ENCODE measurements at regions not wholly inside any gene's neighbourhood (a gene's known extent, or its start where the extent isn't known, plus 50 kb on each side); places are given as distances from the start of the nearest gene placed in this dataset.

- FAIRE-seq (no peak), DNase-seq (no peak)
- H3K27me3 ChIP-seq (ENCODE audit: control insufficient read depth in 3 of 3, insufficient read depth in 3 of 3, low read length in 3 of 3): no peaks in the 10 kb centered on the region
- no peaks in the 10 kb centered on the region for H3K36me3 ChIP-seq (ENCODE audit: control insufficient read depth in 3 of 3, insufficient read depth in 2 of 3, low read depth in 1 of 3, low read length in 3 of 3)
- H3K4me3 ChIP-seq (ENCODE audit: low read depth in 1 of 3, low read length in 3 of 3): no peak overlapping the region
- no peak overlapping the region for H3K27ac ChIP-seq (ENCODE audit: low read depth in 1 of 3, low read length in 2 of 3)
- no peaks in the 10 kb centered on the region for H3K9me3 ChIP-seq (ENCODE audit: control insufficient read depth in 2 of 2, insufficient read depth in 1 of 2, low read depth in 1 of 2, low read length in 1 of 2)
- WGBS, 3 donors: 85 to 93% (median 91%) methylated on average over 2 of the region's 2 CpGs
- no peaks in the 10 kb centered on the region for H3K4me1 ChIP-seq (ENCODE audit: control insufficient read depth in 3 of 3, insufficient read depth in 2 of 3, low read depth in 1 of 3, low read length in 2 of 3)
These were observed 375.6 kb downstream of the PDGFC start for GRCh38 chr4:156596026-156596425.

GRCh38 chr4:156595041-156595440 is 376.6 kb downstream of the PDGFC start:
- H3K4me3 ChIP-seq (ENCODE audit: low read depth in 1 of 3, low read length in 3 of 3): no peak overlapping the region
- H3K4me1 ChIP-seq (ENCODE audit: control insufficient read depth in 3 of 3, insufficient read depth in 2 of 3, low read depth in 1 of 3, low read length in 2 of 3): no peaks in the 10 kb centered on the region
- DNase-seq (no peak), FAIRE-seq (no peak)
- H3K27ac ChIP-seq (ENCODE audit: low read depth in 1 of 3, low read length in 2 of 3): no peak overlapping the region
- no peaks in the 10 kb centered on the region for H3K36me3 ChIP-seq (ENCODE audit: control insufficient read depth in 3 of 3, insufficient read depth in 2 of 3, low read depth in 1 of 3, low read length in 3 of 3)
- WGBS, 3 donors: 16 to 38% (median 23%) methylated on average over 1 of the region's 1 CpG
- H3K9me3 ChIP-seq (ENCODE audit: control insufficient read depth in 2 of 2, insufficient read depth in 1 of 2, low read depth in 1 of 2, low read length in 1 of 2): no peaks in the 10 kb centered on the region
- no peaks in the 10 kb centered on the region for H3K27me3 ChIP-seq (ENCODE audit: control insufficient read depth in 3 of 3, insufficient read depth in 3 of 3, low read length in 3 of 3)

DNA sequence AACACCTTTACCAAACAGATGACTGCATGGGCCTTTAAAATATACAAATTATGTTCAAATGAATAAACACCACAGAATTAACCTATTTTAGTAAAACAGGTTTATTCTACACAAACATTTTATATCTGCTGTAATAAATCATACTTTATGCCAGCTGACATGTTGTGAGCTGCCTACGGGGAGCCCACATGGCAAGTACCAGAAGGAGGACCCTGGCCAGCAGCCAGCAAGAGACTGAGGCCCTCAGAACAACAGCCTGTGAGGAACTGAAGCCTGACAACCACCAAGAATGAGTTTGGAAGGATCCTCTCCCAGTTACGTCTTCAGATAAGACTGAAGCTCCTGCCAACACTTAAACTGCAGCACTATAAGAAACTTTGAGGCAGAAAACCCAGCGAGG is 377.0 kb downstream of the PDGFC start:
- no peaks in the 10 kb centered on the region for H3K27me3 ChIP-seq (ENCODE audit: control insufficient read depth in 3 of 3, insufficient read depth in 3 of 3, low read length in 3 of 3)
- FAIRE-seq (no peak), DNase-seq (no peak)
- 22 to 32% (median 22%) methylated on average over 3 of the region's 3 CpGs for WGBS, 3 donors
- H3K9me3 ChIP-seq (ENCODE audit: control insufficient read depth in 2 of 2, insufficient read depth in 1 of 2, low read depth in 1 of 2, low read length in 1 of 2): no peaks in the 10 kb centered on the region
- no peak overlapping the region for H3K4me3 ChIP-seq (ENCODE audit: low read depth in 1 of 3, low read length in 3 of 3)
- no peaks in the 10 kb centered on the region for H3K36me3 ChIP-seq (ENCODE audit: control insufficient read depth in 3 of 3, insufficient read depth in 2 of 3, low read depth in 1 of 3, low read length in 3 of 3)
- no peak overlapping the region for H3K27ac ChIP-seq (ENCODE audit: low read depth in 1 of 3, low read length in 2 of 3)
- no peaks in the 10 kb centered on the region for H3K4me1 ChIP-seq (ENCODE audit: control insufficient read depth in 3 of 3, insufficient read depth in 2 of 3, low read depth in 1 of 3, low read length in 2 of 3)

DNA sequence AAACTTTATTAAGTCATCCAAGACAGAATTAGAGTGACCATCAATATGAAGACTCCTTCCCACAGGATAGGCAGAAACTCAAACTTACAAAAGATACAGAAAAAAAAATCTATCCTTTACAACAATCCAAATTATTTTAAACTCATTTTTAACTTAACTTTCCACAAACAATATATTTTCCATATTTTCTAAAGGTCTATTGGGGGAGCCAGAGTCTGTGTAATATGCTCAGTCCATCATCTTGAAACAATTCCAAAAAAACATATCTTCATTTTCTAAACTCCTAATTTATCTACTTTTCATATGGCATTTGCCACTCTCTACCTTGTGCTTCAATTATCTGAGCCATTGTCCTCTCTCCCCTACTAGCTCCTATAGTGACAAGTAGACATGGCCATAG is 378.1 kb downstream of the PDGFC start:
- Histone ChIP-seq H3K27me3 (ENCODE audit: control insufficient read depth in 3 of 3, insufficient read depth in 3 of 3, low read length in 3 of 3) (no peaks in the 10 kb centered on the region), H3K4me3 (ENCODE audit: low read depth in 1 of 3, low read length in 3 of 3) (no peak overlapping the region), H3K36me3 (ENCODE audit: control insufficient read depth in 3 of 3, insufficient read depth in 2 of 3, low read depth in 1 of 3, low read length in 3 of 3) (no peaks in the 10 kb centered on the region), H3K4me1 (ENCODE audit: control insufficient read depth in 3 of 3, insufficient read depth in 2 of 3, low read depth in 1 of 3, low read length in 2 of 3) (no peaks in the 10 kb centered on the region), H3K27ac (ENCODE audit: low read depth in 1 of 3, low read length in 2 of 3) (no peak overlapping the region), H3K9me3 (ENCODE audit: control insufficient read depth in 2 of 2, insufficient read depth in 1 of 2, low read depth in 1 of 2, low read length in 1 of 2) (no peaks in the 10 kb centered on the region)
- no peak for FAIRE-seq
- DNase-seq: no peak

GRCh38 chr4:156591679-156592078 is 379.9 kb downstream of the PDGFC start:
- Histone ChIP-seq H3K36me3 (ENCODE audit: control insufficient read depth in 3 of 3, insufficient read depth in 2 of 3, low read depth in 1 of 3, low read length in 3 of 3) (no peaks in the 10 kb centered on the region), H3K9me3 (ENCODE audit: control insufficient read depth in 2 of 2, insufficient read depth in 1 of 2, low read depth in 1 of 2, low read length in 1 of 2) (no peaks in the 10 kb centered on the region), H3K27ac (ENCODE audit: low read depth in 1 of 3, low read length in 2 of 3) (no peak overlapping the region), H3K27me3 (ENCODE audit: control insufficient read depth in 3 of 3, insufficient read depth in 3 of 3, low read length in 3 of 3) (no peaks in the 10 kb centered on the region), H3K4me1 (ENCODE audit: control insufficient read depth in 3 of 3, insufficient read depth in 2 of 3, low read depth in 1 of 3, low read length in 2 of 3) (no peaks in the 10 kb centered on the region), H3K4me3 (ENCODE audit: low read depth in 1 of 3, low read length in 3 of 3) (no peak overlapping the region)
- no peak for FAIRE-seq
- no peak for DNase-seq
- WGBS, 3 donors: 81 to 85% (median 84%) methylated on average over 3 of the region's 3 CpGs

GRCh38 chr4:156584100-156584499 is 387.5 kb downstream of the PDGFC start:
- Histone ChIP-seq H3K27ac (ENCODE audit: low read depth in 1 of 3, low read length in 2 of 3) (no peak overlapping the region), H3K36me3 (ENCODE audit: control insufficient read depth in 3 of 3, insufficient read depth in 2 of 3, low read depth in 1 of 3, low read length in 3 of 3) (no peaks in the 10 kb centered on the region), H3K4me3 (ENCODE audit: low read depth in 1 of 3, low read length in 3 of 3) (no peak overlapping the region), H3K4me1 (ENCODE audit: control insufficient read depth in 3 of 3, insufficient read depth in 2 of 3, low read depth in 1 of 3, low read length in 2 of 3) (no peaks in the 10 kb centered on the region), H3K9me3 (ENCODE audit: control insufficient read depth in 2 of 2, insufficient read depth in 1 of 2, low read depth in 1 of 2, low read length in 1 of 2) (no peaks in the 10 kb centered on the region), H3K27me3 (ENCODE audit: control insufficient read depth in 3 of 3, insufficient read depth in 3 of 3, low read length in 3 of 3) (no peaks in the 10 kb centered on the region)
- WGBS, 3 donors: 24 to 65% (median 43%) methylated on average over 5 of the region's 5 CpGs
- DNase-seq (peak in 1 of 2 donors; percentile 11), FAIRE-seq (no peak)

DNA sequence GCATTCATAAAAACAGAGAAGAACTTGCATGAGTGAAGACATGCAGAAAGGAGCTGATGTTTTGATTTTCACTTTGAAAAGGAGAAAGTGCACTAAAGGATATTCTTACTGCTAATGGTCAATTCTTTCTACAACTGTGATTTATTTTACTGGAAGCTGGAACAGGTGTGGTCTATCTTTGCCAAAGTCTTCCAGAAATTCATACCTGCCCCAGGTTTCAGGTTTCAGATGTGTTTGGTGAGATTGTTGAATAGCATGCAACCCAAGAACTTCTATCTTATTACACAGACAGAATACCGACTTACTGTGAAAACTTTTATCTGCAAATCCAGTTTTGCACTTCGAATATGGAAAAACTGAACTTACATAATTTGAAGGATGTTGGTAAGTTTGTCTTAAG is 388.3 kb downstream of the PDGFC start:
- H3K36me3 ChIP-seq (ENCODE audit: control insufficient read depth in 3 of 3, insufficient read depth in 2 of 3, low read depth in 1 of 3, low read length in 3 of 3): no peaks in the 10 kb centered on the region
- no peak overlapping the region for H3K27ac ChIP-seq (ENCODE audit: low read depth in 1 of 3, low read length in 2 of 3)
- no peaks in the 10 kb centered on the region for H3K9me3 ChIP-seq (ENCODE audit: control insufficient read depth in 2 of 2, insufficient read depth in 1 of 2, low read depth in 1 of 2, low read length in 1 of 2)
- no peaks in the 10 kb centered on the region for H3K27me3 ChIP-seq (ENCODE audit: control insufficient read depth in 3 of 3, insufficient read depth in 3 of 3, low read length in 3 of 3)
- H3K4me1 ChIP-seq (ENCODE audit: control insufficient read depth in 3 of 3, insufficient read depth in 2 of 3, low read depth in 1 of 3, low read length in 2 of 3): no peaks in the 10 kb centered on the region
- FAIRE-seq (no peak), DNase-seq (no peak)
- no peak overlapping the region for H3K4me3 ChIP-seq (ENCODE audit: low read depth in 1 of 3, low read length in 3 of 3)
- 84 to 89% (median 87%) methylated on average over 2 of the region's 2 CpGs for WGBS, 3 donors

GRCh38 chr4:156581282-156582063 is 390.1 kb downstream of the PDGFC start:
- no peak for FAIRE-seq
- no peaks in the 10 kb centered on the region for H3K4me1 ChIP-seq (ENCODE audit: control insufficient read depth in 3 of 3, insufficient read depth in 2 of 3, low read depth in 1 of 3, low read length in 2 of 3)
- no peak overlapping the region for H3K27ac ChIP-seq (ENCODE audit: low read depth in 1 of 3, low read length in 2 of 3)
- H3K27me3 ChIP-seq (ENCODE audit: control insufficient read depth in 3 of 3, insufficient read depth in 3 of 3, low read length in 3 of 3): no peaks in the 10 kb centered on the region
- no peaks in the 10 kb centered on the region for H3K36me3 ChIP-seq (ENCODE audit: control insufficient read depth in 3 of 3, insufficient read depth in 2 of 3, low read depth in 1 of 3, low read length in 3 of 3)
- no peak overlapping the region for H3K4me3 ChIP-seq (ENCODE audit: low read depth in 1 of 3, low read length in 3 of 3)
- DNase-seq: peak in 1 of 2 donors; percentile 47
- whole genome bisulfite sequencing, 3 donors: 36 to 53% (median 46%) methylated on average over 3 of the region's 3 CpGs
- H3K9me3 ChIP-seq (ENCODE audit: control insufficient read depth in 2 of 2, insufficient read depth in 1 of 2, low read depth in 1 of 2, low read length in 1 of 2): no peaks in the 10 kb centered on the region

GRCh38 chr4:156578713-156579112 is 392.9 kb downstream of the PDGFC start:
- Histone ChIP-seq H3K4me1 (ENCODE audit: control insufficient read depth in 3 of 3, insufficient read depth in 2 of 3, low read depth in 1 of 3, low read length in 2 of 3) (no peaks in the 10 kb centered on the region), H3K27ac (ENCODE audit: low read depth in 1 of 3, low read length in 2 of 3) (no peak overlapping the region), H3K9me3 (ENCODE audit: control insufficient read depth in 2 of 2, insufficient read depth in 1 of 2, low read depth in 1 of 2, low read length in 1 of 2) (no peaks in the 10 kb centered on the region), H3K36me3 (ENCODE audit: control insufficient read depth in 3 of 3, insufficient read depth in 2 of 3, low read depth in 1 of 3, low read length in 3 of 3) (no peaks in the 10 kb centered on the region), H3K4me3 (ENCODE audit: low read depth in 1 of 3, low read length in 3 of 3) (no peak overlapping the region), H3K27me3 (ENCODE audit: control insufficient read depth in 3 of 3, insufficient read depth in 3 of 3, low read length in 3 of 3) (no peaks in the 10 kb centered on the region)
- FAIRE-seq (no peak), DNase-seq (no peak)

All from small intestine (tissue), 7 donors.